Breast epithelium (tissue), 3 donors: ENCODE measurements at regions not wholly inside any gene's neighbourhood (a gene's known extent, or its start where the extent isn't known, plus 50 kb on each side); places are given as distances from the start of the nearest gene placed in this dataset.

Source experiments
- POLR2A ChIP-seq: fragments of 450-650 bp; IDR thresholded peaks from one replicate; pipeline ENCODE4 v1.6.1; 2016; ENCODE audit warnings: antibody characterized with exemption, mild to moderate bottlenecking, moderate library complexity
- POLR2AphosphoS5 ChIP-seq, 3 donors: sonication (generic); formaldehyde crosslinking; IDR thresholded peaks; one replicate each; pipeline ENCODE4 v1.6.1; 2017; ENCODE audit warnings: antibody characterized with exemption in 3 of 3
- TF ChIP-seq, protein P1 (sequence below), 3 donors: fragments of 450-650 bp; IDR thresholded peaks; one replicate each; pipeline ENCODE4 v1.5.1; 2016 to 2017; ENCODE audit warnings: antibody characterized with exemption in 3 of 3, mild to moderate bottlenecking in 3 of 3, moderate library complexity in 3 of 3

- TF ChIP-seq, protein P1, sequence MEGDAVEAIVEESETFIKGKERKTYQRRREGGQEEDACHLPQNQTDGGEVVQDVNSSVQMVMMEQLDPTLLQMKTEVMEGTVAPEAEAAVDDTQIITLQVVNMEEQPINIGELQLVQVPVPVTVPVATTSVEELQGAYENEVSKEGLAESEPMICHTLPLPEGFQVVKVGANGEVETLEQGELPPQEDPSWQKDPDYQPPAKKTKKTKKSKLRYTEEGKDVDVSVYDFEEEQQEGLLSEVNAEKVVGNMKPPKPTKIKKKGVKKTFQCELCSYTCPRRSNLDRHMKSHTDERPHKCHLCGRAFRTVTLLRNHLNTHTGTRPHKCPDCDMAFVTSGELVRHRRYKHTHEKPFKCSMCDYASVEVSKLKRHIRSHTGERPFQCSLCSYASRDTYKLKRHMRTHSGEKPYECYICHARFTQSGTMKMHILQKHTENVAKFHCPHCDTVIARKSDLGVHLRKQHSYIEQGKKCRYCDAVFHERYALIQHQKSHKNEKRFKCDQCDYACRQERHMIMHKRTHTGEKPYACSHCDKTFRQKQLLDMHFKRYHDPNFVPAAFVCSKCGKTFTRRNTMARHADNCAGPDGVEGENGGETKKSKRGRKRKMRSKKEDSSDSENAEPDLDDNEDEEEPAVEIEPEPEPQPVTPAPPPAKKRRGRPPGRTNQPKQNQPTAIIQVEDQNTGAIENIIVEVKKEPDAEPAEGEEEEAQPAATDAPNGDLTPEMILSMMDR (IDR thresholded peaks at IDR 0.05), result no peak
- no peak for TF ChIP-seq POLR2AphosphoS5 (IDR thresholded peaks at IDR 0.05)
- TF ChIP-seq POLR2A, result no peak
Observed at GRCh38 chr2:153644955-153645354, 166.4 kb upstream of the RPRM start.
